GM19438 (cell line): ENCODE measurements at regions not wholly inside any gene's neighbourhood (a gene's known extent, or its start where the extent isn't known, plus 50 kb on each side); places are given as distances from the start of the nearest gene placed in this dataset.
"Not testable (repeated sequence)": the region's sequence is repeated elsewhere in the genome, so short reads cannot be mapped to it uniquely, and the experiment has no call there.

ENCODE experiments used
- ATAC-seq: cut with Tn5 transposase; IDR thresholded peaks from one replicate; pipeline ENCODE4 v1.9.1; 2021; ENCODE audit warnings: low read depth; ENCODE audit not compliant: unreplicated experiment

- no peak for ATAC-seq
These were observed 81.4 kb downstream of the RERGL start for GRCh38 chr12:18008642-18009041.

GRCh38 chr12:17999174-17999801, 90.7 kb downstream of the RERGL start:
- no peak for ATAC-seq

GRCh38 chr12:17992002-17992656, 97.9 kb downstream of the RERGL start:
- peak; percentile 79 for ATAC-seq

GRCh38 chr12:17982556-17982955, 107.4 kb downstream of the RERGL start:
- no peak for ATAC-seq

GRCh38 chr12:17976202-17976601, 113.8 kb downstream of the RERGL start:
- no peak for ATAC-seq

GRCh38 chr12:17975763-17976162, 114.2 kb downstream of the RERGL start:
- ATAC-seq, result no peak

- ATAC-seq, result no peak
These were observed 114.8 kb downstream of the RERGL start for GRCh38 chr12:17975239-17975638.

GRCh38 chr12:17971850-17972249, 118.1 kb downstream of the RERGL start:
- ATAC-seq, result no peak

GRCh38 chr12:17954788-17955187, 135.2 kb downstream of the RERGL start:
- no peak for ATAC-seq

- ATAC-seq, result no peak
These were observed 139.1 kb downstream of the RERGL start for GRCh38 chr12:17950898-17951297.

- no peak for ATAC-seq
These were observed 140.3 kb downstream of the RERGL start for GRCh38 chr12:17949558-17950141.

- ATAC-seq, result no peak
These were observed 161.2 kb downstream of the RERGL start for GRCh38 chr12:17928708-17929366.

- ATAC-seq, result no peak
These were observed 172.0 kb downstream of the RERGL start for GRCh38 chr12:17918013-17918412.

- ATAC-seq, result no peak
These were observed 205.4 kb downstream of the RERGL start for GRCh38 chr12:17884581-17884980.

- no peak for ATAC-seq
These were observed 211.3 kb downstream of the RERGL start for GRCh38 chr12:17878714-17879113.

- no peak for ATAC-seq
These were observed 214.8 kb downstream of the RERGL start for GRCh38 chr12:17875230-17875629.

GRCh38 chr12:17866802-17867201, 223.2 kb downstream of the RERGL start:
- ATAC-seq, result no peak

- ATAC-seq, result not testable (repeated sequence)
These were observed 234.4 kb downstream of the RERGL start for GRCh38 chr12:17855548-17855947.

GRCh38 chr12:17853054-17853453, 236.9 kb downstream of the RERGL start:
- ATAC-seq, result no peak

GRCh38 chr12:17841496-17841895, 248.5 kb downstream of the RERGL start:
- ATAC-seq, result no peak

- no peak for ATAC-seq
These were observed 260.2 kb downstream of the RERGL start for GRCh38 chr12:17829813-17830212.

- no peak for ATAC-seq
These were observed 271.1 kb downstream of the RERGL start for GRCh38 chr12:17818931-17819330.
